ENCODE measurements at regions not wholly inside any gene's neighbourhood (a gene's known extent, or its start where the extent isn't known, plus 50 kb on each side); places are given as distances from the start of the nearest gene placed in this dataset.

- no peak overlapping the region for H3K4ac ChIP-seq (ENCODE audit: low read depth in 1 of 2, low read length in 2 of 2)
- WGBS, result 88% methylated on average over 4 of the region's 4 CpGs
- peak overlapping the region; percentile 13 for H3K9ac ChIP-seq (ENCODE audit: low read length)
- H2BK15ac ChIP-seq (ENCODE audit: low read depth, poor library complexity, severe bottlenecking), result no peak overlapping the region
- no peak overlapping the region for H2BK12ac ChIP-seq (ENCODE audit: low read length in 2 of 2)
- no peaks in the 10 kb centered on the region for H3K9me3 ChIP-seq (ENCODE audit: control insufficient read depth, low read length)
- H4K91ac ChIP-seq (ENCODE audit: low read length), result no peak overlapping the region
- no peak overlapping the region for H3K23ac ChIP-seq (ENCODE audit: low read length in 2 of 2)
- no peaks in the 10 kb centered on the region for H3K79me1 ChIP-seq (replicated peaks; ENCODE audit: low read length, poor library complexity, severe bottlenecking)
- no peak overlapping the region for H3K4me2 ChIP-seq (ENCODE audit: low read length, poor library complexity, severe bottlenecking)
- H3K27ac ChIP-seq (ENCODE audit: low read length, poor library complexity, severe bottlenecking), result no peak overlapping the region
- no peaks in the 10 kb centered on the region for H3K27me3 ChIP-seq (ENCODE audit: control insufficient read depth in 1 of 2, insufficient read depth in 1 of 2, low read length in 2 of 2)
- no peaks in the 10 kb centered on the region for H3K36me3 ChIP-seq (ENCODE audit: control insufficient read depth in 1 of 2, insufficient read depth in 2 of 2, low read depth in 1 of 2, low read length in 2 of 2)
- no peak overlapping the region for H2BK5ac ChIP-seq (ENCODE audit: low read depth, low read length, poor library complexity, severe bottlenecking)
- H3K4me3 ChIP-seq (ENCODE audit: insufficient read depth in 1 of 2, low read depth in 1 of 2, low read length in 2 of 2), result no peak overlapping the region
- H2BK120ac ChIP-seq (ENCODE audit: low read depth, low read length), result no peak overlapping the region
- DNase-seq, result no peak
- no peak overlapping the region for H2AK5ac ChIP-seq (ENCODE audit: low read length, severe bottlenecking)
- H2AFZ ChIP-seq (ENCODE audit: low read depth, low read length), result no peak overlapping the region
- H4K8ac ChIP-seq (ENCODE audit: low read length), result no peak overlapping the region
- no peak overlapping the region for H3K14ac ChIP-seq (ENCODE audit: low read length in 2 of 2)
- H3K4me1 ChIP-seq (ENCODE audit: control insufficient read depth, insufficient read depth, low read depth, low read length), result no peaks in the 10 kb centered on the region
- no peak overlapping the region for H3K18ac ChIP-seq (ENCODE audit: low read depth in 1 of 2, low read length in 2 of 2)
These were observed 70.0 kb downstream of the LMO4 start for GRCh38 chr1:87398641-87399040.

GRCh38 chr1:87399264-87399663 is 70.6 kb downstream of the LMO4 start:
- Histone ChIP-seq H3K27me3 (ENCODE audit: control insufficient read depth in 1 of 2, insufficient read depth in 1 of 2, low read length in 2 of 2) (no peaks in the 10 kb centered on the region), H4K91ac (ENCODE audit: low read length) (no peak overlapping the region), H4K8ac (ENCODE audit: low read length) (no peak overlapping the region), H3K27ac (ENCODE audit: low read length, poor library complexity, severe bottlenecking) (no peak overlapping the region), H2BK120ac (ENCODE audit: low read depth, low read length) (no peak overlapping the region), H3K4me3 (ENCODE audit: insufficient read depth in 1 of 2, low read depth in 1 of 2, low read length in 2 of 2) (no peak overlapping the region), H3K14ac (ENCODE audit: low read length in 2 of 2) (no peak overlapping the region), H3K9me3 (ENCODE audit: control insufficient read depth, low read length) (no peaks in the 10 kb centered on the region), H3K4me2 (ENCODE audit: low read length, poor library complexity, severe bottlenecking) (no peak overlapping the region), H3K18ac (ENCODE audit: low read depth in 1 of 2, low read length in 2 of 2) (no peak overlapping the region), H3K36me3 (ENCODE audit: control insufficient read depth in 1 of 2, insufficient read depth in 2 of 2, low read depth in 1 of 2, low read length in 2 of 2) (no peaks in the 10 kb centered on the region), H2AK5ac (ENCODE audit: low read length, severe bottlenecking) (no peak overlapping the region), H3K9ac (ENCODE audit: low read length) (no peak overlapping the region), H2BK15ac (ENCODE audit: low read depth, poor library complexity, severe bottlenecking) (no peak overlapping the region), H3K79me1 (replicated peaks; ENCODE audit: low read length, poor library complexity, severe bottlenecking) (no peaks in the 10 kb centered on the region), H2BK12ac (ENCODE audit: low read length in 2 of 2) (no peak overlapping the region), H3K23ac (ENCODE audit: low read length in 2 of 2) (no peak overlapping the region), H3K4ac (ENCODE audit: low read depth in 1 of 2, low read length in 2 of 2) (no peak overlapping the region), H2BK5ac (ENCODE audit: low read depth, low read length, poor library complexity, severe bottlenecking) (no peak overlapping the region), H2AFZ (ENCODE audit: low read depth, low read length) (no peak overlapping the region), H3K4me1 (ENCODE audit: control insufficient read depth, insufficient read depth, low read depth, low read length) (no peaks in the 10 kb centered on the region)
- no peak for DNase-seq
- WGBS, result 100% methylated on average over 1 of the region's 2 CpGs

GRCh38 chr1:87399701-87400100 is 71.0 kb downstream of the LMO4 start:
- Histone ChIP-seq H3K79me1 (replicated peaks; ENCODE audit: low read length, poor library complexity, severe bottlenecking) (no peaks in the 10 kb centered on the region), H4K8ac (ENCODE audit: low read length) (no peak overlapping the region), H3K27me3 (ENCODE audit: control insufficient read depth in 1 of 2, insufficient read depth in 1 of 2, low read length in 2 of 2) (no peaks in the 10 kb centered on the region), H3K36me3 (ENCODE audit: control insufficient read depth in 1 of 2, insufficient read depth in 2 of 2, low read depth in 1 of 2, low read length in 2 of 2) (no peaks in the 10 kb centered on the region), H2AK5ac (ENCODE audit: low read length, severe bottlenecking) (no peak overlapping the region), H3K18ac (ENCODE audit: low read depth in 1 of 2, low read length in 2 of 2) (no peak overlapping the region), H3K9me3 (ENCODE audit: control insufficient read depth, low read length) (no peaks in the 10 kb centered on the region), H2BK12ac (ENCODE audit: low read length in 2 of 2) (no peak overlapping the region), H3K4ac (ENCODE audit: low read depth in 1 of 2, low read length in 2 of 2) (no peak overlapping the region), H2BK120ac (ENCODE audit: low read depth, low read length) (no peak overlapping the region), H3K14ac (ENCODE audit: low read length in 2 of 2) (no peak overlapping the region), H2AFZ (ENCODE audit: low read depth, low read length) (no peak overlapping the region), H3K27ac (ENCODE audit: low read length, poor library complexity, severe bottlenecking) (no peak overlapping the region), H2BK15ac (ENCODE audit: low read depth, poor library complexity, severe bottlenecking) (no peak overlapping the region), H3K4me3 (ENCODE audit: insufficient read depth in 1 of 2, low read depth in 1 of 2, low read length in 2 of 2) (no peak overlapping the region), H3K9ac (ENCODE audit: low read length) (no peak overlapping the region), H3K23ac (ENCODE audit: low read length in 2 of 2) (no peak overlapping the region), H2BK5ac (ENCODE audit: low read depth, low read length, poor library complexity, severe bottlenecking) (no peak overlapping the region), H3K4me2 (ENCODE audit: low read length, poor library complexity, severe bottlenecking) (no peak overlapping the region), H4K91ac (ENCODE audit: low read length) (no peak overlapping the region), H3K4me1 (ENCODE audit: control insufficient read depth, insufficient read depth, low read depth, low read length) (no peaks in the 10 kb centered on the region)
- DNase-seq, result no peak
- 94% methylated on average over 3 of the region's 4 CpGs for WGBS

- 89% methylated on average over 1 of the region's 1 CpG for WGBS
- Histone ChIP-seq H3K18ac (ENCODE audit: low read depth in 1 of 2, low read length in 2 of 2) (no peak overlapping the region), H3K23ac (ENCODE audit: low read length in 2 of 2) (no peak overlapping the region)
These were observed 72.1 kb downstream of the LMO4 start for GRCh38 chr1:87400813-87401212.

More at GRCh38 chr1:87400813-87401212, 72.1 kb downstream of the LMO4 start:
- H3K27ac ChIP-seq (ENCODE audit: low read length, poor library complexity, severe bottlenecking), result no peak overlapping the region
- no peaks in the 10 kb centered on the region for H3K4me1 ChIP-seq (ENCODE audit: control insufficient read depth, insufficient read depth, low read depth, low read length)
- H3K9me3 ChIP-seq (ENCODE audit: control insufficient read depth, low read length), result no peaks in the 10 kb centered on the region
- no peak overlapping the region for H3K4me2 ChIP-seq (ENCODE audit: low read length, poor library complexity, severe bottlenecking)
- no peak overlapping the region for H3K4me3 ChIP-seq (ENCODE audit: insufficient read depth in 1 of 2, low read depth in 1 of 2, low read length in 2 of 2)
- no peak overlapping the region for H4K91ac ChIP-seq (ENCODE audit: low read length)
- H4K8ac ChIP-seq (ENCODE audit: low read length), result no peak overlapping the region
- H2AK5ac ChIP-seq (ENCODE audit: low read length, severe bottlenecking), result no peak overlapping the region
- H3K9ac ChIP-seq (ENCODE audit: low read length), result no peak overlapping the region
- no peak overlapping the region for H2BK12ac ChIP-seq (ENCODE audit: low read length in 2 of 2)
- H3K4ac ChIP-seq (ENCODE audit: low read depth in 1 of 2, low read length in 2 of 2), result no peak overlapping the region
- no peak for DNase-seq
- H2BK5ac ChIP-seq (ENCODE audit: low read depth, low read length, poor library complexity, severe bottlenecking), result no peak overlapping the region
- H3K14ac ChIP-seq (ENCODE audit: low read length in 2 of 2), result no peak overlapping the region
- H3K27me3 ChIP-seq (ENCODE audit: control insufficient read depth in 1 of 2, insufficient read depth in 1 of 2, low read length in 2 of 2), result no peaks in the 10 kb centered on the region
- no peak overlapping the region for H2BK120ac ChIP-seq (ENCODE audit: low read depth, low read length)
- no peaks in the 10 kb centered on the region for H3K79me1 ChIP-seq (replicated peaks; ENCODE audit: low read length, poor library complexity, severe bottlenecking)
- H2AFZ ChIP-seq (ENCODE audit: low read depth, low read length), result no peak overlapping the region
- H2BK15ac ChIP-seq (ENCODE audit: low read depth, poor library complexity, severe bottlenecking), result no peak overlapping the region
- H3K36me3 ChIP-seq (ENCODE audit: control insufficient read depth in 1 of 2, insufficient read depth in 2 of 2, low read depth in 1 of 2, low read length in 2 of 2), result no peaks in the 10 kb centered on the region
